Cardiac fibroblast (primary cell): ENCODE measurements at regions not wholly inside any gene's neighbourhood (a gene's known extent, or its start where the extent isn't known, plus 50 kb on each side); places are given as distances from the start of the nearest gene placed in this dataset.
"Not testable (repeated sequence)": the region's sequence is repeated elsewhere in the genome, so short reads cannot be mapped to it uniquely, and the experiment has no call there.

Experiments
- DNase-seq, 2 donors: peaks; one replicate each; pipeline versions ENCODE4 v3.0.0 to v3.0.0-alpha.2; 2010; ENCODE audit warnings: low read depth in 2 of 2
- H3K4me3 ChIP-seq, 2 donors: replicated peaks in 1 of 2; 1 replicate in 1 of 2; 2 replicates in 1 of 2; pipeline ENCODE4 v1.5.1; 2011; ENCODE audit warnings: low read depth in 2 of 2, low read length in 2 of 2, mild to moderate bottlenecking in 2 of 2, moderate library complexity in 1 of 2
- CTCF ChIP-seq: IDR thresholded peaks from one replicate; pipeline ENCODE4 v1.5.1; 2011; ENCODE audit warnings: low read depth, mild to moderate bottlenecking, low read length, inconsistent platforms

GRCh38 chr9:108779551-108780325 lies 76.0 kb downstream of the ACTL7B start:
- no peak overlapping the region for H3K4me3 ChIP-seq
- no peak for DNase-seq
- no peak for TF ChIP-seq CTCF

GRCh38 chr9:108776920-108777639 lies 78.7 kb downstream of the ACTL7B start:
- no peak overlapping the region for H3K4me3 ChIP-seq
- DNase-seq: peak; percentile 51 to 78
- TF ChIP-seq CTCF: peak; percentile 40

GRCh38 chr9:108775901-108776306 lies 79.9 kb downstream of the ACTL7B start:
- no peak for TF ChIP-seq CTCF
- no peak overlapping the region for H3K4me3 ChIP-seq
- DNase-seq: peak in 1 of 2 donors; percentile 55

GRCh38 chr9:108774088-108774487 lies 81.7 kb downstream of the ACTL7B start:
- not testable (repeated sequence) for H3K4me3 ChIP-seq, DNase-seq

GRCh38 chr9:108772301-108772894 lies 83.4 kb downstream of the ACTL7B start:
- H3K4me3 ChIP-seq: no peak overlapping the region
- no peak for TF ChIP-seq CTCF
- DNase-seq: no peak

- TF ChIP-seq CTCF: no peak
- DNase-seq: no peak
- H3K4me3 ChIP-seq: no peak overlapping the region
Measured at GRCh38 chr9:108768744-108769143, 87.0 kb downstream of the ACTL7B start.

- H3K4me3 ChIP-seq: no peak overlapping the region
- no peak for DNase-seq
- TF ChIP-seq CTCF: no peak
Measured at GRCh38 chr9:108766626-108767161, 89.1 kb downstream of the ACTL7B start.
